GM18861 (cell line): ENCODE measurements at regions not wholly inside any gene's neighbourhood (a gene's known extent, or its start where the extent isn't known, plus 50 kb on each side); places are given as distances from the start of the nearest gene placed in this dataset.

Source experiments
- ATAC-seq: cut with Tn5 transposase; IDR thresholded peaks from one replicate; pipeline ENCODE4 v1.9.1; 2021; ENCODE audit not compliant: unreplicated experiment

- no peak for ATAC-seq
Measured at GRCh38 chr3:25130724-25131520, 297.1 kb upstream of the RARB start.

GRCh38 chr3:25133588-25133987 lies 294.5 kb upstream of the RARB start:
- ATAC-seq = no peak

- ATAC-seq = no peak
Measured at GRCh38 chr3:25137606-25138005, 290.5 kb upstream of the RARB start.

GRCh38 chr3:25139267-25139666 lies 288.8 kb upstream of the RARB start:
- ATAC-seq = no peak

- ATAC-seq = no peak
Measured at GRCh38 chr3:25142609-25143355, 285.3 kb upstream of the RARB start.

- ATAC-seq = no peak
Measured at GRCh38 chr3:25143356-25144025, 284.6 kb upstream of the RARB start.

- no peak for ATAC-seq
Measured at GRCh38 chr3:25144430-25144829, 283.6 kb upstream of the RARB start.

- ATAC-seq = no peak
Measured at GRCh38 chr3:25145176-25145575, 282.9 kb upstream of the RARB start.

- ATAC-seq = no peak
Measured at GRCh38 chr3:25150199-25150598, 277.9 kb upstream of the RARB start.

- ATAC-seq = no peak
Measured at GRCh38 chr3:25151281-25151902, 276.7 kb upstream of the RARB start.

- no peak for ATAC-seq
Measured at GRCh38 chr3:25151903-25152295, 276.2 kb upstream of the RARB start.

GRCh38 chr3:25153136-25153535 lies 274.9 kb upstream of the RARB start:
- no peak for ATAC-seq

- ATAC-seq = no peak
Measured at GRCh38 chr3:25153561-25153960, 274.5 kb upstream of the RARB start.

- no peak for ATAC-seq
Measured at GRCh38 chr3:25155652-25156471, 272.2 kb upstream of the RARB start.

GRCh38 chr3:25156626-25157025 lies 271.4 kb upstream of the RARB start:
- no peak for ATAC-seq

GRCh38 chr3:25165306-25165705 lies 262.8 kb upstream of the RARB start:
- ATAC-seq = no peak

- ATAC-seq = no peak
Measured at GRCh38 chr3:25166016-25166415, 262.0 kb upstream of the RARB start.

- ATAC-seq = no peak
Measured at GRCh38 chr3:25169151-25169550, 258.9 kb upstream of the RARB start.

- no peak for ATAC-seq
Measured at GRCh38 chr3:25170021-25170420, 258.0 kb upstream of the RARB start.

- ATAC-seq = no peak
Measured at GRCh38 chr3:25171118-25171807, 256.8 kb upstream of the RARB start.
